Erythroblast (primary cell): ENCODE measurements at regions not wholly inside any gene's neighbourhood (a gene's known extent, or its start where the extent isn't known, plus 50 kb on each side); places are given as distances from the start of the nearest gene placed in this dataset.

Source experiments
- GATA1 ChIP-seq: IDR thresholded peaks from 2 replicates; pipeline ENCODE4 v1.6.1; 2011; ENCODE audit warnings: low read depth, mild to moderate bottlenecking, control low read depth, low read length, moderate library complexity
- POLR2A ChIP-seq: IDR thresholded peaks from 2 replicates; pipeline ENCODE4 v1.6.1; 2011; ENCODE audit warnings: mild to moderate bottlenecking, low read length

GRCh38 chr3:70824078-70824477, 511.6 kb upstream of the MDFIC2 start:
- TF ChIP-seq POLR2A (no peak), GATA1 (no peak)
